ENCODE measurements at regions not wholly inside any gene's neighbourhood (a gene's known extent, or its start where the extent isn't known, plus 50 kb on each side); places are given as distances from the start of the nearest gene placed in this dataset.

DNA sequence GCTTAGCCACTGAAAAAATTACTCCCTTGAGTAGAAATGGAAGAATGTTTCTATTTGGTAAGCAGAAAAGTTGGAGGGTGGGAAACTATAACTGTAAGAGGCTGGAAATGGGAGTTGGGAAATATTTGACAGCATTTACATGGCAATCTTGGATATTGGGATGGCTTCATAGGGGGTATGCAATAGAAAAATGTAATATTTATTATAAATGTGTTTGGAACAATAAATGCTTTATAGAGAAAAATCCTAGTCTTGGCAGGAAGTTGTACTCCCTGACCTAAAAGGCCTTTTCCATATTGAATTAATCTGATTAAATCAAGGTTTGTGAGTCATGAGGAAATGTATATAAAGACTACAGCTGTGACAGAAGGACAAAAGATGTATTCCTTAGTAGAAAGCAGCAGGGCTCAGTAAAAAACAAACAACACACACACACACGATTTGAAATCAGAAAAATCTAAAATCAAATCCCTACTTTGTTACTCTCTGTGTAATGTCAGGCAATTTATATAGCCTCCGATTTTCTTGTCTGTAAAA is 272.3 kb downstream of the CD109 start:
- no peak overlapping the region for H2AFZ ChIP-seq (ENCODE audit: low read depth, low read length)

GRCh38 chr6:73965539-73966029 is 269.6 kb downstream of the CD109 start:
- Histone ChIP-seq H4K20me1 (ENCODE audit: insufficient read depth, low read length) (no peaks in the 10 kb centered on the region), H3K27me3 (ENCODE audit: insufficient read depth, low read length, poor library complexity) (peaks cover 3% of the 10 kb centered on the region), H3K27ac (ENCODE audit: low read length) (no peak overlapping the region), H3K36me3 (ENCODE audit: insufficient read depth, low read length) (no peaks in the 10 kb centered on the region), H3K9me3 (ENCODE audit: insufficient read depth, low read length, severe bottlenecking) (no peaks in the 10 kb centered on the region), H3K79me2 (ENCODE audit: insufficient read depth, low read length) (no peaks in the 10 kb centered on the region), H3K9ac (ENCODE audit: low read depth, low read length) (no peak overlapping the region), H3K4me1 (ENCODE audit: insufficient read depth, low read length) (no peaks in the 10 kb centered on the region), H3K4me2 (ENCODE audit: insufficient read depth, low read length) (no peak overlapping the region), H3K4me3 (ENCODE audit: low read depth in 1 of 2, low read length in 2 of 2) (no peak overlapping the region), H2AFZ (ENCODE audit: low read depth, low read length) (no peak overlapping the region)
- no peak for DNase-seq
- ATAC-seq (ENCODE audit: insufficient read depth, low read depth), result no peak
- TF ChIP-seq, protein P1, sequence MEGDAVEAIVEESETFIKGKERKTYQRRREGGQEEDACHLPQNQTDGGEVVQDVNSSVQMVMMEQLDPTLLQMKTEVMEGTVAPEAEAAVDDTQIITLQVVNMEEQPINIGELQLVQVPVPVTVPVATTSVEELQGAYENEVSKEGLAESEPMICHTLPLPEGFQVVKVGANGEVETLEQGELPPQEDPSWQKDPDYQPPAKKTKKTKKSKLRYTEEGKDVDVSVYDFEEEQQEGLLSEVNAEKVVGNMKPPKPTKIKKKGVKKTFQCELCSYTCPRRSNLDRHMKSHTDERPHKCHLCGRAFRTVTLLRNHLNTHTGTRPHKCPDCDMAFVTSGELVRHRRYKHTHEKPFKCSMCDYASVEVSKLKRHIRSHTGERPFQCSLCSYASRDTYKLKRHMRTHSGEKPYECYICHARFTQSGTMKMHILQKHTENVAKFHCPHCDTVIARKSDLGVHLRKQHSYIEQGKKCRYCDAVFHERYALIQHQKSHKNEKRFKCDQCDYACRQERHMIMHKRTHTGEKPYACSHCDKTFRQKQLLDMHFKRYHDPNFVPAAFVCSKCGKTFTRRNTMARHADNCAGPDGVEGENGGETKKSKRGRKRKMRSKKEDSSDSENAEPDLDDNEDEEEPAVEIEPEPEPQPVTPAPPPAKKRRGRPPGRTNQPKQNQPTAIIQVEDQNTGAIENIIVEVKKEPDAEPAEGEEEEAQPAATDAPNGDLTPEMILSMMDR (IDR thresholded peaks at IDR 0.05; ENCODE audit: borderline replicate concordance, extremely low read depth, low read length, poor library complexity, severe bottlenecking), result no peak
- TF ChIP-seq EZH2 (IDR thresholded peaks at IDR 0.05; ENCODE audit: borderline replicate concordance, low read depth, low read length, severe bottlenecking), result no peak

More for the DNA sequence above, 272.3 kb downstream of the CD109 start:
- no peak for ATAC-seq (ENCODE audit: insufficient read depth, low read depth)
- Histone ChIP-seq H3K4me3 (ENCODE audit: low read depth in 1 of 2, low read length in 2 of 2) (no peak overlapping the region), H3K27me3 (ENCODE audit: insufficient read depth, low read length, poor library complexity) (peaks cover 3% of the 10 kb centered on the region), H3K4me1 (ENCODE audit: insufficient read depth, low read length) (no peaks in the 10 kb centered on the region), H3K9me3 (ENCODE audit: insufficient read depth, low read length, severe bottlenecking) (no peaks in the 10 kb centered on the region), H3K36me3 (ENCODE audit: insufficient read depth, low read length) (no peaks in the 10 kb centered on the region), H3K9ac (ENCODE audit: low read depth, low read length) (no peak overlapping the region), H3K79me2 (ENCODE audit: insufficient read depth, low read length) (no peaks in the 10 kb centered on the region), H3K27ac (ENCODE audit: low read length) (no peak overlapping the region), H4K20me1 (ENCODE audit: insufficient read depth, low read length) (no peaks in the 10 kb centered on the region), H3K4me2 (ENCODE audit: insufficient read depth, low read length) (no peak overlapping the region)
- no peak for DNase-seq
- TF ChIP-seq, protein P1 (IDR thresholded peaks at IDR 0.05; ENCODE audit: borderline replicate concordance, extremely low read depth, low read length, poor library complexity, severe bottlenecking), result no peak
- no peak for TF ChIP-seq EZH2 (IDR thresholded peaks at IDR 0.05; ENCODE audit: borderline replicate concordance, low read depth, low read length, severe bottlenecking)

GRCh38 chr6:73964241-73964854 is 268.3 kb downstream of the CD109 start:
- Histone ChIP-seq H3K4me3 (ENCODE audit: low read depth in 1 of 2, low read length in 2 of 2) (no peak overlapping the region), H3K9me3 (ENCODE audit: insufficient read depth, low read length, severe bottlenecking) (no peaks in the 10 kb centered on the region), H3K4me2 (ENCODE audit: insufficient read depth, low read length) (no peak overlapping the region), H3K79me2 (ENCODE audit: insufficient read depth, low read length) (no peaks in the 10 kb centered on the region), H3K27me3 (ENCODE audit: insufficient read depth, low read length, poor library complexity) (peaks cover 3% of the 10 kb centered on the region), H3K9ac (ENCODE audit: low read depth, low read length) (no peak overlapping the region), H2AFZ (ENCODE audit: low read depth, low read length) (no peak overlapping the region), H3K4me1 (ENCODE audit: insufficient read depth, low read length) (no peaks in the 10 kb centered on the region), H3K27ac (ENCODE audit: low read length) (no peak overlapping the region), H4K20me1 (ENCODE audit: insufficient read depth, low read length) (no peaks in the 10 kb centered on the region), H3K36me3 (ENCODE audit: insufficient read depth, low read length) (no peaks in the 10 kb centered on the region)
- no peak for ATAC-seq (ENCODE audit: insufficient read depth, low read depth)
- no peak for DNase-seq
- TF ChIP-seq EZH2 (IDR thresholded peaks at IDR 0.05; ENCODE audit: borderline replicate concordance, low read depth, low read length, severe bottlenecking), result no peak
- TF ChIP-seq, protein P1 (IDR thresholded peaks at IDR 0.05; ENCODE audit: borderline replicate concordance, extremely low read depth, low read length, poor library complexity, severe bottlenecking), result no peak
